KMS-11 (cell line): ENCODE measurements at regions not wholly inside any gene's neighbourhood (a gene's known extent, or its start where the extent isn't known, plus 50 kb on each side); places are given as distances from the start of the nearest gene placed in this dataset.

Experiments used
- H2AFZ ChIP-seq: fragments of 200-600 bp; sonication (generic); 2 replicates; pipeline ENCODE4 v1.6.1; 2016; ENCODE audit warnings: antibody characterized with exemption, mixed run types, low read depth
- H3K27ac ChIP-seq: fragments of 200-600 bp; sonication (generic); 2 replicates; pipeline ENCODE4 v1.6.1; 2016; ENCODE audit warnings: mild to moderate bottlenecking, mixed run types
- H3K27me3 ChIP-seq: fragments of 200-600 bp; sonication (generic); 2 replicates; pipeline ENCODE4 v1.6.1; 2017; ENCODE audit warnings: mild to moderate bottlenecking, low read depth, mixed run types, moderate library complexity; ENCODE audit not compliant: insufficient read depth
- H3K36me3 ChIP-seq: fragments of 200-600 bp; sonication (generic); 2 replicates; pipeline ENCODE4 v1.6.1; 2017; ENCODE audit warnings: mild to moderate bottlenecking, mixed run types; ENCODE audit not compliant: insufficient read depth
- H3K4me1 ChIP-seq: fragments of 200-600 bp; sonication (generic); 2 replicates; pipeline ENCODE4 v1.6.1; 2016; ENCODE audit warnings: mild to moderate bottlenecking, low read depth, mixed run types; ENCODE audit not compliant: poor library complexity, severe bottlenecking
- H3K4me2 ChIP-seq: fragments of 200-600 bp; sonication (generic); 2 replicates; pipeline ENCODE4 v1.7.0; 2016; ENCODE audit warnings: mild to moderate bottlenecking, mixed run types
- H3K4me3 ChIP-seq: fragments of 200-600 bp; sonication (generic); IDR thresholded peaks from 2 replicates; pipeline ENCODE4 v1.6.1; 2017; ENCODE audit warnings: low read depth, low read length, mixed read lengths; ENCODE audit not compliant: insufficient read depth
- H3K79me2 ChIP-seq: fragments of 200-600 bp; sonication (generic); 2 replicates; pipeline ENCODE4 v1.6.1; 2016; ENCODE audit warnings: low read depth, mixed run types; ENCODE audit not compliant: insufficient read depth
- H3K9ac ChIP-seq: fragments of 200-600 bp; sonication (generic); 2 replicates; pipeline ENCODE4 v1.6.1; 2016; ENCODE audit warnings: mild to moderate bottlenecking, mixed run types
- H4K20me1 ChIP-seq: fragments of 200-600 bp; sonication (generic); 2 replicates; pipeline ENCODE4 v1.6.1; 2016; ENCODE audit warnings: mild to moderate bottlenecking, mixed run types; ENCODE audit not compliant: insufficient read depth
- CTCF ChIP-seq: fragments of 200-600 bp; sonication (generic); conservative IDR thresholded peaks from 2 replicates; pipeline ENCODE4 v1.6.1; 2017; ENCODE audit warnings: low read depth, mild to moderate bottlenecking, antibody characterized with exemption, low read length, moderate library complexity, mixed read lengths

- Histone ChIP-seq H3K4me2 (peak overlapping the region; percentile 79), H2AFZ (no peak overlapping the region), H3K27me3 (peaks cover 56% of the 10 kb centered on the region), H3K9ac (no peak overlapping the region), H3K36me3 (no peaks in the 10 kb centered on the region), H3K79me2 (no peaks in the 10 kb centered on the region), H3K27ac (peak overlapping the region; percentile 23; the same call in 1 of the 2 replicates), H3K4me3 (no peak overlapping the region), H3K4me1 (peaks cover 26% of the 10 kb centered on the region), H4K20me1 (no peaks in the 10 kb centered on the region)
- no peak for TF ChIP-seq CTCF
Measured at GRCh38 chr20:50338479-50339391, 148.1 kb downstream of the CEBPB start.

- no peaks in the 10 kb centered on the region for H3K36me3 ChIP-seq
- H3K9ac ChIP-seq, result no peak overlapping the region
- no peaks in the 10 kb centered on the region for H3K79me2 ChIP-seq
- H3K4me2 ChIP-seq, result peak overlapping the region; percentile 79
- peaks cover 26% of the 10 kb centered on the region for H3K4me1 ChIP-seq
- no peak overlapping the region for H3K27ac ChIP-seq
- TF ChIP-seq CTCF, result no peak
- no peaks in the 10 kb centered on the region for H4K20me1 ChIP-seq
- H3K4me3 ChIP-seq, result no peak overlapping the region
- peaks cover 49% of the 10 kb centered on the region for H3K27me3 ChIP-seq
- H2AFZ ChIP-seq, result no peak overlapping the region
Measured at GRCh38 chr20:50339466-50339901, 148.9 kb downstream of the CEBPB start.

- H3K4me2 ChIP-seq, result no peak overlapping the region; the same call in 1 of the 2 replicates
- H3K4me1 ChIP-seq, result peaks cover 26% of the 10 kb centered on the region
- H3K27ac ChIP-seq, result no peak overlapping the region
- no peaks in the 10 kb centered on the region for H3K79me2 ChIP-seq
- no peaks in the 10 kb centered on the region for H4K20me1 ChIP-seq
- H2AFZ ChIP-seq, result no peak overlapping the region
- peaks cover 50% of the 10 kb centered on the region for H3K27me3 ChIP-seq
- no peak for TF ChIP-seq CTCF
- no peak overlapping the region for H3K4me3 ChIP-seq
- no peaks in the 10 kb centered on the region for H3K36me3 ChIP-seq
- H3K9ac ChIP-seq, result no peak overlapping the region
Measured at GRCh38 chr20:50340541-50340940, 149.9 kb downstream of the CEBPB start.

GRCh38 chr20:50341050-50341449 is 150.4 kb downstream of the CEBPB start:
- no peak for TF ChIP-seq CTCF
- no peak overlapping the region for H3K9ac ChIP-seq
- H3K27ac ChIP-seq, result no peak overlapping the region
- H3K36me3 ChIP-seq, result no peaks in the 10 kb centered on the region
- H3K79me2 ChIP-seq, result no peaks in the 10 kb centered on the region
- H2AFZ ChIP-seq, result no peak overlapping the region
- no peak overlapping the region for H3K4me3 ChIP-seq
- no peak overlapping the region for H3K4me2 ChIP-seq
- peaks cover 26% of the 10 kb centered on the region for H3K4me1 ChIP-seq
- H3K27me3 ChIP-seq, result peaks cover 48% of the 10 kb centered on the region
- no peaks in the 10 kb centered on the region for H4K20me1 ChIP-seq
